Stimulated activated CD4-positive, alpha-beta T cell treated with anti-CD3 and anti-CD28 coated beads, Interleukin-1b, Interleukin-23, amount 100 ng/mL, for 24 hours (primary cell): ENCODE measurements at regions not wholly inside any gene's neighbourhood (a gene's known extent, or its start where the extent isn't known, plus 50 kb on each side); places are given as distances from the start of the nearest gene placed in this dataset.
"Not testable (repeated sequence)": the region's sequence is repeated elsewhere in the genome, so short reads cannot be mapped to it uniquely, and the experiment has no call there.

Experiments used
- DNase-seq, 4 experiments: peaks; one replicate each; pipeline ENCODE4 v3.0.0-alpha.2; 2020; ENCODE audit warnings: low read depth in 4 of 4, low spot score in 1 of 4

- DNase-seq = no peak
These were observed 279.8 kb upstream of the TNC start for GRCh38 chr9:115397591-115398312.

- no peak for DNase-seq
These were observed 280.3 kb upstream of the TNC start for GRCh38 chr9:115398313-115398650.

GRCh38 chr9:115398996-115399395, 281.0 kb upstream of the TNC start:
- no peak for DNase-seq

- no peak for DNase-seq
These were observed 282.8 kb upstream of the TNC start for GRCh38 chr9:115400796-115401195.

- no peak for DNase-seq
These were observed 283.9 kb upstream of the TNC start for GRCh38 chr9:115401756-115402327.

GRCh38 chr9:115403753-115404152, 285.8 kb upstream of the TNC start:
- no peak for DNase-seq

GRCh38 chr9:115404311-115404710, 286.4 kb upstream of the TNC start:
- no peak for DNase-seq

- no peak for DNase-seq
These were observed 293.6 kb upstream of the TNC start for GRCh38 chr9:115411516-115411915.

GRCh38 chr9:115411993-115412452, 294.1 kb upstream of the TNC start:
- no peak for DNase-seq

- no peak for DNase-seq
These were observed 294.7 kb upstream of the TNC start for GRCh38 chr9:115412656-115413055.

- no peak for DNase-seq
These were observed 295.3 kb upstream of the TNC start for GRCh38 chr9:115413304-115413703.

GRCh38 chr9:115413766-115414382, 295.9 kb upstream of the TNC start:
- no peak for DNase-seq

GRCh38 chr9:115414561-115414960, 296.6 kb upstream of the TNC start:
- no peak for DNase-seq

- DNase-seq = no peak
These were observed 297.5 kb upstream of the TNC start for GRCh38 chr9:115415450-115415849.

GRCh38 chr9:115416299-115416698, 298.3 kb upstream of the TNC start:
- no peak for DNase-seq

- not testable (repeated sequence) for DNase-seq
These were observed 300.2 kb upstream of the TNC start for GRCh38 chr9:115418181-115418580.

- DNase-seq = no peak
These were observed 305.0 kb upstream of the TNC start for GRCh38 chr9:115422932-115423440.

- no peak for DNase-seq
These were observed 305.7 kb upstream of the TNC start for GRCh38 chr9:115423646-115424045.

GRCh38 chr9:115425601-115426000, 307.6 kb upstream of the TNC start:
- DNase-seq = no peak

GRCh38 chr9:115437418-115437817, 319.5 kb upstream of the TNC start:
- DNase-seq = no peak

GRCh38 chr9:115439641-115440040, 321.7 kb upstream of the TNC start:
- DNase-seq = no peak

- no peak for DNase-seq
These were observed 324.1 kb upstream of the TNC start for GRCh38 chr9:115442054-115442453.
